ENCODE measurements at regions not wholly inside any gene's neighbourhood (a gene's known extent, or its start where the extent isn't known, plus 50 kb on each side); places are given as distances from the start of the nearest gene placed in this dataset.

GRCh38 chr6:167501831-167502385, 177.0 kb downstream of the TTLL2 start:
- no peaks in the 10 kb centered on the region for H3K27me3 ChIP-seq (replicated peaks)
- no peak overlapping the region for H3K4me3 ChIP-seq (ENCODE audit: low read depth, low read length)
- in situ Hi-C loops (cut with HindIII; ENCODE audit: low pct_ligation_motif_present, low sequenced_read_pairs), result no loop called here
- TF ChIP-seq, protein P1, sequence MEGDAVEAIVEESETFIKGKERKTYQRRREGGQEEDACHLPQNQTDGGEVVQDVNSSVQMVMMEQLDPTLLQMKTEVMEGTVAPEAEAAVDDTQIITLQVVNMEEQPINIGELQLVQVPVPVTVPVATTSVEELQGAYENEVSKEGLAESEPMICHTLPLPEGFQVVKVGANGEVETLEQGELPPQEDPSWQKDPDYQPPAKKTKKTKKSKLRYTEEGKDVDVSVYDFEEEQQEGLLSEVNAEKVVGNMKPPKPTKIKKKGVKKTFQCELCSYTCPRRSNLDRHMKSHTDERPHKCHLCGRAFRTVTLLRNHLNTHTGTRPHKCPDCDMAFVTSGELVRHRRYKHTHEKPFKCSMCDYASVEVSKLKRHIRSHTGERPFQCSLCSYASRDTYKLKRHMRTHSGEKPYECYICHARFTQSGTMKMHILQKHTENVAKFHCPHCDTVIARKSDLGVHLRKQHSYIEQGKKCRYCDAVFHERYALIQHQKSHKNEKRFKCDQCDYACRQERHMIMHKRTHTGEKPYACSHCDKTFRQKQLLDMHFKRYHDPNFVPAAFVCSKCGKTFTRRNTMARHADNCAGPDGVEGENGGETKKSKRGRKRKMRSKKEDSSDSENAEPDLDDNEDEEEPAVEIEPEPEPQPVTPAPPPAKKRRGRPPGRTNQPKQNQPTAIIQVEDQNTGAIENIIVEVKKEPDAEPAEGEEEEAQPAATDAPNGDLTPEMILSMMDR (IDR thresholded peaks at IDR 0.05; ENCODE audit: low read depth, low read length, missing control alignments), result peak; percentile 15
- no peak overlapping the region for H3K27ac ChIP-seq
- no peak for DNase-seq
- no peaks in the 10 kb centered on the region for H3K36me3 ChIP-seq (replicated peaks)

DNA sequence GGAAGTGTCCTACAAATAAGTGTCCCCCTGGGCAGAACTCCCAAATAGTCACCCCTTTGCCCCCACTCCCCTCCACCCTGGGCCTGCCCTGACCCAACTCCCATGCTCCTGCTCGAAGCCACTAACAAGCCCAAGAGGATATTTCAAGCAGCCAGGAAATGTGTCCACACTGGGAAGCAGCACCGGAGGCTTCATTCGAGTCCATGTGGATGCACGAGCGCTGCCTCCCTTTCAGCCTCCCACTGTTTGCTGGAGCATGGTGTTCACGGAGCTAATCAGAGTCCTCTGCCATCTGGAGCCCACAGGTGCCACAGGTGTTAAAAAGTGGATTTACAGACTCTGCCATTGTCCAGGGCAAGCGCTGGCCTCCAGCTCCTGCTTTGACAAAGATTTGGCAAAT, 177.6 kb downstream of the TTLL2 start:
- H3K36me3 ChIP-seq (replicated peaks), result no peaks in the 10 kb centered on the region
- no peak overlapping the region for H3K4me3 ChIP-seq (ENCODE audit: low read depth, low read length)
- H3K27ac ChIP-seq, result no peak overlapping the region
- TF ChIP-seq, protein P1 (IDR thresholded peaks at IDR 0.05; ENCODE audit: low read depth, low read length, missing control alignments), result no peak
- in situ Hi-C loops (cut with HindIII; ENCODE audit: low pct_ligation_motif_present, low sequenced_read_pairs), result no loop called here
- DNase-seq, result no peak
- no peaks in the 10 kb centered on the region for H3K27me3 ChIP-seq (replicated peaks)

DNA sequence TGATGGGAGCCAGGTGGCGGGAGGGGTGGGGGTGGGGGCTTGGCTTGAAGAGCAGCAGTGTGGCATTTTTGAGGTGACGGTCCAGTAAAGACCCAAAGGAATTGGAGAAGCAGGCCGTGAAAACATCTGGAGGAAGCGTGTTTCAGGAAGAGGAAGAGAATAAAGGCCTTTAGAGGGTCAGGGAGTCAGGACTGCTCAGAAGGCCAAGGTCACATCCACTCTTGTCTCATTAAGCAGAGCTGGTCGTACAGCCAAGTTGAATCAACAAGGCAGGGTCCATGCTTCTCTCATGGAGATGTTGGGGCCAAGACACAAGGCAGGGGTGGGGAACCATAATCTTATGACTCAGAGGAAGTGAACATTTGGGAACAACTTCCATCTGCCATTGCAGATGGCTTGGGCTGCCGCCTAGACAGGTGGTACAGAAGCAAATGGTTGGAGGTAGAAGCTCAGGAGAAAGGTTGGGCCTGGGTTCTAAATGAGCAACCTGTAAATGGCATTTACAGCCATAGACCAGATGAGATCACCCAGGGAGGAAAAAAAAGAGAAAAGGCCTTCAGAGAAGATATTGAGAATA, 179.6 kb downstream of the TTLL2 start:
- no peak for DNase-seq
- TF ChIP-seq, protein P1 (IDR thresholded peaks at IDR 0.05; ENCODE audit: low read depth, low read length, missing control alignments), result no peak
- no peaks in the 10 kb centered on the region for H3K36me3 ChIP-seq (replicated peaks)
- in situ Hi-C loops (cut with HindIII; ENCODE audit: low pct_ligation_motif_present, low sequenced_read_pairs), result no loop called here
- H3K27me3 ChIP-seq (replicated peaks), result no peaks in the 10 kb centered on the region
- H3K27ac ChIP-seq, result no peak overlapping the region
- no peak overlapping the region for H3K4me3 ChIP-seq (ENCODE audit: low read depth, low read length)

DNA sequence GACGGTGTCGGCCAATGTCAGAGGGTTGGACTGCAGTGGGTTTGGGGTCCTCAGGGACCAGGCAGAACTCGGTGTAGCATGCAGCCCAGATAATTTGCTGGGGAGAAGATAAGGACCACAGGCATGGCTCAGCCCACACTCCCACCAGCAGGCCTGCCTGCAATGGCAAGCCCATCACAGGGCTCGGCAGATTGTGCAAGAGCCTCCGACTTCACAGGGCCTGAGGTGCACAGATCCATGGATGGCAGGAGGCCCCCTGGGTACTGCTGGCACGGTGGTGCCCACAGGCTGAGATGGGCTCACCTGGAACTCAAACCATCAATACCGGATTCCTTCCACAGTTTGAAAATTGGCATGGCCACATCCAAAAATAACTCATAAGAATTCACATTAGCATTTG, 180.3 kb downstream of the TTLL2 start:
- DNase-seq, result no peak
- in situ Hi-C loops (cut with HindIII; ENCODE audit: low pct_ligation_motif_present, low sequenced_read_pairs), result no loop called here

GRCh38 chr6:167505782-167506181, 180.9 kb downstream of the TTLL2 start:
- Histone ChIP-seq H3K36me3 (replicated peaks) (no peaks in the 10 kb centered on the region), H3K27me3 (replicated peaks) (no peaks in the 10 kb centered on the region), H3K4me3 (ENCODE audit: low read depth, low read length) (no peak overlapping the region), H3K27ac (no peak overlapping the region)
- TF ChIP-seq, protein P1 (IDR thresholded peaks at IDR 0.05; ENCODE audit: low read depth, low read length, missing control alignments), result no peak
- DNase-seq, result no peak
- in situ Hi-C loops (cut with HindIII; ENCODE audit: low pct_ligation_motif_present, low sequenced_read_pairs), result no loop called here

More for the DNA sequence above, 180.3 kb downstream of the TTLL2 start:
- H3K27me3 ChIP-seq (replicated peaks), result no peaks in the 10 kb centered on the region
- H3K36me3 ChIP-seq (replicated peaks), result no peaks in the 10 kb centered on the region
- no peak overlapping the region for H3K27ac ChIP-seq
- TF ChIP-seq, protein P1 (IDR thresholded peaks at IDR 0.05; ENCODE audit: low read depth, low read length, missing control alignments), result no peak
- H3K4me3 ChIP-seq (ENCODE audit: low read depth, low read length), result no peak overlapping the region

Data from brain microvascular endothelial cell (primary cell).